BJ (cell line): ENCODE measurements at regions not wholly inside any gene's neighbourhood (a gene's known extent, or its start where the extent isn't known, plus 50 kb on each side); places are given as distances from the start of the nearest gene placed in this dataset.

ENCODE experiments used
- CTCF ChIA-PET: fragments of 350-600 bp; formaldehyde crosslinking; extraction: SDS; loops from one replicate; lab custom pipeline; 2021; ENCODE audit warnings: antibody characterized with exemption, inconsistent platforms; lab: Yijun Ruan, JAX
- POLR2A ChIA-PET: fragments of 300-600 bp; sonication (Branson Sonifier 250); formaldehyde crosslinking; extraction: SDS; loops from one replicate; lab custom pipeline; 2021; ENCODE audit warnings: antibody characterized with exemption; lab: Charles Lee
- DNase-seq: peaks from one replicate; pipeline ENCODE4 v3.0.0-alpha.2; 2011; ENCODE audit warnings: low read depth
- H3K27me3 ChIP-seq: 2 replicates; pipeline ENCODE4 v1.6.0; 2011; ENCODE audit warnings: low read length; ENCODE audit not compliant: control insufficient read depth, insufficient read depth
- H3K36me3 ChIP-seq: 2 replicates; pipeline ENCODE4 v1.5.1; 2011; ENCODE audit warnings: low read length; ENCODE audit not compliant: control insufficient read depth, insufficient read depth
- H3K4me3 ChIP-seq: 2 replicates; pipeline ENCODE4 v1.5.1; 2011; ENCODE audit warnings: low read depth, mild to moderate bottlenecking, control low read depth, low read length
- CTCF ChIP-seq: IDR thresholded peaks from 2 replicates; pipeline ENCODE4 v1.5.1; 2011; ENCODE audit warnings: low read depth, mild to moderate bottlenecking, control low read depth, inconsistent platforms, low read length, moderate library complexity; ENCODE audit not compliant: insufficient read depth

DNA sequence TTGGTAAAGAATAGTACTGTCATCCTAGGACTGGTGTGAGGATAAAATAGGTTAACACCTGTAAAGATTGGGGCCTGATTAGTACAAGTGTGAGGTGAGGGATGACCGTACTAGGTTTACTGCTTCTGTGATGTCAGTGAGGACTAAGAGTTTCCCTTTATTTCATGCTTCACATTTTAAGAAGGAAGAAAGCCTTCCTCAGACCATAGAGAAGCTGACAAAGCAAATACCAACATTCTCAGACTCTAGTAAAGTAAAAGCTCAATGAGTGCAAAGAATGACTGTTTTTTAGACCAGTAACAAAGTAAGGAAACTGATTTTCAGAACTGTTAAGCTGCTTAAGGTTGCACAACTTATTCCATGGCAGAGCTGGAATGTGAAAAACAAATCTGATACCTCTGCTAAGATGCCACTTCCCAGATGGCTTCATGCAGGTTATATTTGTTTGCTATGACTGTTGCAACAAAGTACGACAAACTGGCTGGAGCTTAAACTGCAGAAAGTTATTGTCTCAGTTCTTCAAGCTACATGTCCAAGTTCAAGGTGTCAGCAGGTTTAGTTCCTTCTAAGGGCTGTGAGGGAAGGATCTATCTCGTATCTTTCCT is 354.9 kb downstream of the RSL24D1 start:
- no peak for DNase-seq
- ChIA-PET POLR2A (no interaction called here), CTCF (no interaction called here)
- H3K4me3 ChIP-seq, result no peak overlapping the region
- H3K27me3 ChIP-seq, result no peaks in the 10 kb centered on the region
- no peaks in the 10 kb centered on the region for H3K36me3 ChIP-seq
- no peak for TF ChIP-seq CTCF

DNA sequence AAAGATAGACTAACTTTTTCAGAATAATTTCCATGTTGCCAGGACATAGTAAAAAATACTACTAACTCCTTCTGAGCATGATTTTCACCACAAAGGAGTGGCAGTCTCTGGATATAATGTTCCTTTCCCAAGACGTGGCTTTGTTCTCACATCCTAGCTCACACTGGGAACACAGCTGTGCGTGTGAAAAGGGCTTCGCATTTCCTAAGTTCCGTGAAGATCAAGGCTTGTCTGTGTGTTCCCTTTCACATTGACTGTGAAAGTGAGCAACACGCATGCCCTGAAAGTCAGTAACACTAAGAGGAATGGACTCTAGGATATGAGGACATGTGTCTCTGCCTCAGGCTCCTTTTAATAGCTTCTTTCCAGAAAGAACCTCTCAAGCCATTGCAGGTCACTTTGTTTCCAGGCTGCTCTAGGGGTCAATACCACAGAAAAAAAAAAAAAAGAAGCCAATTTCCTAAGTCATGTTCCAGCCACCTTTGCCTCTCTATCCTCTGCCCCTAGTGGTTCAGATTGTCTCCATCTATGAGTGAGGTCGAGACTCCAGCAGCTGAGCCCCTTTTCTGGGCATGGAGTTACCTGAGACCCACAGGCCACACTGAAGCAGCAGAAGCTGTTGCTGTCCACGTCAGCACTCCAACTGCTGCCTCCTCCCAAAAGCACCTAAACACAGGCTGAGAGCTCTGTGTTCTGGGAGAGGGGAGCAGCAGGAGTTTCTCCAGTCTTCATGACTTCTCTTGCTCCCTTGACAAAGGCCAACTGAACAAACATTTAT is 355.9 kb downstream of the RSL24D1 start:
- TF ChIP-seq CTCF, result no peak
- Histone ChIP-seq H3K4me3 (no peak overlapping the region), H3K27me3 (no peaks in the 10 kb centered on the region), H3K36me3 (no peaks in the 10 kb centered on the region)
- no peak for DNase-seq
- POLR2A ChIA-PET, result no interaction called here
- CTCF ChIA-PET, result interaction anchor here (0.6 kb wide), 1 partner anchor 13 kb away, joined by 3 read pairs; no protein-coding TSS in a partner anchor

DNA sequence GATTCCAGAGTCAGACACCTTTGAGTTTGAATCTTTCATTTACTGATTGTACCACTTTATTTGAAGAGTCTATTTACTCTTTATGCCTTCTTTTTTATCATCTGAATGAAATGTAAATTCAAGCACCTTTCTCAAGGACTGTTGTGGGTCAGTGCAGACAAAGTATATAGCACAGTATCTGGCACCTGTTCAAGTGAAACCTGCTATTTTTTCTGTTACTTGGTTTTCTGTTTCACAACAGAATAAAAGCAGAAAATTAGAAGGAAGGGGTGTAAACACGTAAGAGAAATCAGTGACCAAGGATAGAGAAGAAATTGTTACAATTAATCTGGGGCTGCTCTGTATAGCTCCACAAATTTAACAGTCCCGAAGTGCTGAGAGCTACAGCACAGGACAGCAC is 357.4 kb downstream of the RSL24D1 start:
- DNase-seq, result no peak
- Histone ChIP-seq H3K4me3 (no peak overlapping the region), H3K27me3 (no peaks in the 10 kb centered on the region), H3K36me3 (no peaks in the 10 kb centered on the region)
- CTCF ChIA-PET, result no interaction called here
- POLR2A ChIA-PET, result no interaction called here
- TF ChIP-seq CTCF, result no peak

DNA sequence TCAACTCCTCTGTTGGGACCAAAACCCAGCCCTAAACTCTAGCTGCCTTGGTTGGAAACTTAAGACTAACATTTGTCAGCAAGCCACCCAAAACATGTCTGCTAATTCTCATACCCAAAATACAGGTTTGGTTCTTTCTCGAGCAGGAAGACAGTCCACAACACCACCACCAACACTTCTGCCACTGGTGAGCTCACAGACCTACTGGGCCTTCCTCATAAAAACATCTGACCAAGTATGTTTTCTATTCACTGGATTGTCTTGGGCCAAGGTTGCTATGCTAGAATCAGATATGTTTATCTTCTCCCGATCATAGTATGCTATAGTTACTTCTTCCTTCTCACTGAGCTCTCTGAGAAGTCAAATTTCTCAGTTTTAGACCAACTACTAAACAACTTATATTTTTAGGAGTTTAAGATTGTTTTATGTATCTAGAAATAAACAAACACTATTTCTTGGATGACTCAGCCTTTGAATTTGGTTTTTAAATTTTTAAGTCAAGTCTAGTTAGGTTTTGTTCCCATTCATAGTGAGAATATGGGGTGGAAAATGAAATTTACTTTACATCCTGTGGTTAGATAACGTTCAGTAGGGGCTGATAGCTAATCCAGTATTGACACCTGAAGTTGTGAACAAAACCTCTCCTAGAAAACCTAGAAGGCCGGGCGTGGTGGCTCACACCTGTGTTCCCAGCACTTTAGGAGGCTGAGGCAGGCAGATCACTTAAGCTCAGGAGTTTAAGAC is 360.5 kb downstream of the RSL24D1 start:
- TF ChIP-seq CTCF, result no peak
- Histone ChIP-seq H3K36me3 (no peaks in the 10 kb centered on the region), H3K27me3 (no peaks in the 10 kb centered on the region), H3K4me3 (no peak overlapping the region)
- CTCF ChIA-PET, result no interaction called here
- POLR2A ChIA-PET, result no interaction called here
- DNase-seq, result no peak

- no peak for TF ChIP-seq CTCF
- Histone ChIP-seq H3K36me3 (no peaks in the 10 kb centered on the region), H3K4me3 (no peak overlapping the region), H3K27me3 (no peaks in the 10 kb centered on the region)
- POLR2A ChIA-PET, result no interaction called here
- no peak for DNase-seq
- CTCF ChIA-PET, result no interaction called here
Measured at GRCh38 chr15:54829821-54830220, 366.9 kb downstream of the RSL24D1 start.
